ENCODE measurements at regions not wholly inside any gene's neighbourhood (a gene's known extent, or its start where the extent isn't known, plus 50 kb on each side); places are given as distances from the start of the nearest gene placed in this dataset.

DNA sequence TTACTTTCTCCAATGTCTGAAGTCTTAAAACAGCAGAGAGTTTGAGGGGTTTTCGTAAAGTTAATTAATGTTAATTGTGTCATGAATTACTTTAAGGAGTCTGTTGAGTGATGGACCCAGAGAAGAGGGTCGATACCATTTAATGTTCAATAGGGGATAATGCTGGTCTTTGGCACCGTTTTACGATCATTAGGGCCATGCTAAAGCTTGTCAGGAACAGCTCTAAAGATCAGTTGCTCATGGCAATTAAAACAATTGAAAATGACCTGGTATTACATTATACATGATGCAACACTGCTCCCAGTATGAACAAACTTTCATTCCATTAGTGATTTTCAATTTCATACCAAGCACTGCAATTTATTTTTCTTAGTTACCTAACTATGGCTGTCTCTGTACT is 296.9 kb downstream of the ETV1 start:
- no peak for DNase-seq (ENCODE audit: low read depth)
- H3K4me3 ChIP-seq (replicated peaks; ENCODE audit: low read depth, low read length), result no peak overlapping the region
- TF ChIP-seq, protein P1, sequence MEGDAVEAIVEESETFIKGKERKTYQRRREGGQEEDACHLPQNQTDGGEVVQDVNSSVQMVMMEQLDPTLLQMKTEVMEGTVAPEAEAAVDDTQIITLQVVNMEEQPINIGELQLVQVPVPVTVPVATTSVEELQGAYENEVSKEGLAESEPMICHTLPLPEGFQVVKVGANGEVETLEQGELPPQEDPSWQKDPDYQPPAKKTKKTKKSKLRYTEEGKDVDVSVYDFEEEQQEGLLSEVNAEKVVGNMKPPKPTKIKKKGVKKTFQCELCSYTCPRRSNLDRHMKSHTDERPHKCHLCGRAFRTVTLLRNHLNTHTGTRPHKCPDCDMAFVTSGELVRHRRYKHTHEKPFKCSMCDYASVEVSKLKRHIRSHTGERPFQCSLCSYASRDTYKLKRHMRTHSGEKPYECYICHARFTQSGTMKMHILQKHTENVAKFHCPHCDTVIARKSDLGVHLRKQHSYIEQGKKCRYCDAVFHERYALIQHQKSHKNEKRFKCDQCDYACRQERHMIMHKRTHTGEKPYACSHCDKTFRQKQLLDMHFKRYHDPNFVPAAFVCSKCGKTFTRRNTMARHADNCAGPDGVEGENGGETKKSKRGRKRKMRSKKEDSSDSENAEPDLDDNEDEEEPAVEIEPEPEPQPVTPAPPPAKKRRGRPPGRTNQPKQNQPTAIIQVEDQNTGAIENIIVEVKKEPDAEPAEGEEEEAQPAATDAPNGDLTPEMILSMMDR (IDR thresholded peaks at IDR 0.05; ENCODE audit: low read length, missing control alignments), result no peak

DNA sequence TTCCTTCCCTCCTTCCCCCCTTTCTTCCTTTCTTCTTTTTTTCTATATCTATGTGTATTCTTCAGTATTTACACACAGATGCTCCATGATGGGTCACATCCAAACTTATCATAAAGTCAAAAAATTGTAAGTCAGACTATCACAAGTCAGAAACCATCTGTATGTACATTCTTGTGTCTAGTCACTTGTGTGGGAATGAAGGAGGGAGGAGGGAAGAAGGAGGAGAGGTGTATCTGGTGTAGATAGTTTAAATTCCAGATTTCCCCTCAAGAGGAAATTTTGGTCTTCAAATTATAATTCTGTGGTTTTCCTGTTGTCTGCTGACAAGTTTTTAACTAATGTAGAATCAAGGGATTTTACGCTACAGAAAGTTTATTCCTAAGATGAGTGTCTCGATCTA is 287.2 kb downstream of the ETV1 start:
- no peak for DNase-seq (ENCODE audit: low read depth)
- no peak overlapping the region for H3K4me3 ChIP-seq (replicated peaks; ENCODE audit: low read depth, low read length)
- TF ChIP-seq, protein P1 (IDR thresholded peaks at IDR 0.05; ENCODE audit: low read length, missing control alignments), result no peak

DNA sequence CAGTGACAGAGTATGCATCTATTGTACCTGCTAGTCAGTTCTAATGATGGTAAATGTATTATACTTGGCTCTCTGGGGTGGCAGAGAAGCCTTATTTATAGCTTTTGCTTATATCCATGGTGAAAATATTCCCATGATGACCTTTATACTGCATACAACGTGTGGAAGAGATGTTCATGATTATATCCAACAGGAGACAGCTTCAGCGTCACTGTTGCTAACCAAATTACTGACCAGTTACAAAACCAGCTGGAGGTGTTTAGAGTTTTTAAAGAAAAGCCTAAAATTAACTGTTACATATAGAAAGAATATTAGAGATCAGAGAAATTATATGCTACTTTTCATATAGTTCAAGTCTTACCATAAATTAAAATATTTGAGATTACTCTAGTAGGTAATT is 280.8 kb downstream of the ETV1 start:
- no peak overlapping the region for H3K4me3 ChIP-seq (replicated peaks; ENCODE audit: low read depth, low read length)
- TF ChIP-seq, protein P1 (IDR thresholded peaks at IDR 0.05; ENCODE audit: low read length, missing control alignments), result no peak
- DNase-seq (ENCODE audit: low read depth), result no peak

GRCh38 chr7:13713092-13713491 is 276.4 kb downstream of the ETV1 start:
- TF ChIP-seq, protein P1 (IDR thresholded peaks at IDR 0.05; ENCODE audit: low read length, missing control alignments), result no peak
- DNase-seq (ENCODE audit: low read depth), result no peak

DNA sequence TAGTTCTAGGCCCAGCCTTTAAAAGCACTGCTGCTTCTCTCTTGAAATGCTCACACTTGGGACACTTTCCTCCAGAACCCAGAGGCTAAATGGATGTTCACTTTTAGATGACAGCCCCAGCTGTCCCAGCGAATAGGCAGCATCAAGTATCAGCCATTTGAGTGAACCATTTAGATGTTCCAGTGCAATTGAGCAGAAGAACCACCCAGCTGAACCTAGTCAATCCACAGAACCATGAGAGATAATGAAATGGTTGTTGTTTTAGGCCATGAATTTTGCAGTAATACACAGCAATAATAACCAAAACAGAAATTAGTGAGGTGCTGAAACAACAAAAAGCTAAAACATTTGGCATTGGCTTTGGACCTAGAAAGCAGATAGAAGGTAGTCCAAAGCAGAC is 273.9 kb downstream of the ETV1 start:
- DNase-seq (ENCODE audit: low read depth), result no peak
- no peak overlapping the region for H3K4me3 ChIP-seq (replicated peaks; ENCODE audit: low read depth, low read length)
- TF ChIP-seq, protein P1 (IDR thresholded peaks at IDR 0.05; ENCODE audit: low read length, missing control alignments), result no peak

More at GRCh38 chr7:13713092-13713491, 276.4 kb downstream of the ETV1 start:
- no peak overlapping the region for H3K4me3 ChIP-seq (replicated peaks; ENCODE audit: low read depth, low read length)

GRCh38 chr7:13717031-13717430 is 272.4 kb downstream of the ETV1 start:
- TF ChIP-seq, protein P1 (IDR thresholded peaks at IDR 0.05; ENCODE audit: low read length, missing control alignments), result no peak
- no peak for DNase-seq (ENCODE audit: low read depth)
- H3K4me3 ChIP-seq (replicated peaks; ENCODE audit: low read depth, low read length), result no peak overlapping the region

DNA sequence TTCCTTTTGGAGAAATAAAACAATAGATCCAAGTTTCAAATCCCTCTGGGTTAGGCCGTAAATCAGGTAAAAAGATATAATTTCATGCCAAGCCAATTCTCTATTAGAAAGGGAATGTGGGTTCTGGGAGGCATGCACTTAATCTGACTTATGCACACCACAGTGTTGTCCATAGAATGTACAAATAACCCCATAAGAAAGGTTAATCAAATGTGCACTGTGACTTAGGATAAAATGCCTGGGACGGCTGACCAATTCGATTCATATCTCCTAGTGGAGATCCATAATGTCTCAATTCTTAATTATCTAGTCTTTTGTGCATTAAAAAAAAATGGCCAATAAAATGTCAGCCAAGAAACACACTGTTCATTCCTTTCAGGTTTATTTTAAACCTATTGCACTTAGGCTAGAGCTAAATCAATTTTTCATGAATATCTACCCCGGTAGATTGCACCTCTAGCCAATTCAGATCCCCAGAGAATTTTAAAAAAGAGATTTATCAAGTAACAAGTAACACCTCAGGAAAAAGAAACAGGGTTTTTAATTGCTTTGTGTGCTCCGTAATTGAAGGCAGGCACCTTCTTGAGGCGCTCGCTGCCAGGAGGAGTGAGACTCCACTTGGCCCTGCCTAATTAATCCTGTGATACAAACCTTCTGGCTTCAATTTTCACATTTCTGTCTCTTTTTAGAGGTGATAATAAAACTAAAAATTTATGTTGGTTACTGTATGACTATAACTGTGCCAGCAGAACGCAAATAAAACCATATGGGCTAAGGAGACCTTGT is 265.1 kb downstream of the ETV1 start:
- no peak for DNase-seq (ENCODE audit: low read depth)
- TF ChIP-seq, protein P1 (IDR thresholded peaks at IDR 0.05; ENCODE audit: low read length, missing control alignments), result no peak
- no peak overlapping the region for H3K4me3 ChIP-seq (replicated peaks; ENCODE audit: low read depth, low read length)
